Vagina (tissue), 2 donors: ENCODE measurements at regions not wholly inside any gene's neighbourhood (a gene's known extent, or its start where the extent isn't known, plus 50 kb on each side); places are given as distances from the start of the nearest gene placed in this dataset.
A peak's percentile ranks its signal among the peaks of the same experiment; 100 is the strongest.

Experiments
- POLR2AphosphoS5 ChIP-seq, 2 donors: sonication (generic); formaldehyde crosslinking; IDR thresholded peaks; one replicate each; pipeline ENCODE4 v1.9.0; 2017; ENCODE audit warnings: antibody characterized with exemption in 2 of 2, mild to moderate bottlenecking in 2 of 2, low read depth in 1 of 2; ENCODE audit not compliant: insufficient read depth in 1 of 2
- TF ChIP-seq, protein P1 (sequence below), 3 experiments: fragments of 450-650 bp in 2 of 3; fragments of 200-600 bp in 1 of 3; sonication (generic) in 1 of 3; IDR thresholded peaks; one replicate each; pipeline ENCODE4 v1.5.1; 2017 to 2019; ENCODE audit warnings: antibody characterized with exemption in 3 of 3, mild to moderate bottlenecking in 2 of 3, moderate library complexity in 2 of 3

DNA sequence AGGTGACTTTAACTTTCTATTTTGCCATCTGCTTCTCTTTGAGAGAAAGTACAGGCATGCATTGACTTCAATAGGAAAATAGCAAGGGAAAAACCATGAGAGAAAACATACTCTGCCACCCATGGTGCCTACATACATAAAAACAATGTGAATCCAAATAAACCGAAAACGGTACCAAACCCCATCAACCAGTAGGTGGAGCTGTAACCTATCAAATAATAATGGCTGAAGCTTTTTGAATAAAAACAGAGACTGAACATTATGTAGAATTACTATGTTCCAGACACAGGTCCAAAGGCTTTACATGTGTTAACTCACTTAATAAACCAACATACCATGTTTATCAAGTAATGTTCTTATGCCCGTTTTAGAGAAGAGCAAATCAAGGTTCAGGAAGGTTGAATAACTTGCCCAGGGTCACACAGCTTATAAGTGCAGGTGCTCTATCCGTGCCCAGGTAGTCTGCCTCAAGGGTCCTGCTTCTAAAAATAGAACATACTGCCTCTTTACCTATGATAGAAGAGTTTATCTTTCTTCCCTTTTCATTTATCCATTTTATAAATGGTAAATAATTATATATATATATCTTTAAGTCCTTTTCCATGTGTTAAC lies 293.9 kb upstream of the SYT4 start:
- TF ChIP-seq, protein P1, sequence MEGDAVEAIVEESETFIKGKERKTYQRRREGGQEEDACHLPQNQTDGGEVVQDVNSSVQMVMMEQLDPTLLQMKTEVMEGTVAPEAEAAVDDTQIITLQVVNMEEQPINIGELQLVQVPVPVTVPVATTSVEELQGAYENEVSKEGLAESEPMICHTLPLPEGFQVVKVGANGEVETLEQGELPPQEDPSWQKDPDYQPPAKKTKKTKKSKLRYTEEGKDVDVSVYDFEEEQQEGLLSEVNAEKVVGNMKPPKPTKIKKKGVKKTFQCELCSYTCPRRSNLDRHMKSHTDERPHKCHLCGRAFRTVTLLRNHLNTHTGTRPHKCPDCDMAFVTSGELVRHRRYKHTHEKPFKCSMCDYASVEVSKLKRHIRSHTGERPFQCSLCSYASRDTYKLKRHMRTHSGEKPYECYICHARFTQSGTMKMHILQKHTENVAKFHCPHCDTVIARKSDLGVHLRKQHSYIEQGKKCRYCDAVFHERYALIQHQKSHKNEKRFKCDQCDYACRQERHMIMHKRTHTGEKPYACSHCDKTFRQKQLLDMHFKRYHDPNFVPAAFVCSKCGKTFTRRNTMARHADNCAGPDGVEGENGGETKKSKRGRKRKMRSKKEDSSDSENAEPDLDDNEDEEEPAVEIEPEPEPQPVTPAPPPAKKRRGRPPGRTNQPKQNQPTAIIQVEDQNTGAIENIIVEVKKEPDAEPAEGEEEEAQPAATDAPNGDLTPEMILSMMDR (IDR thresholded peaks at IDR 0.05), result peak in 2 of 3 experiments; percentile 61 to 65
- TF ChIP-seq POLR2AphosphoS5 (IDR thresholded peaks at IDR 0.05; ENCODE audit: insufficient read depth in 1 of 2, low read depth in 1 of 2), result no peak
